ENCODE measurements at regions not wholly inside any gene's neighbourhood (a gene's known extent, or its start where the extent isn't known, plus 50 kb on each side); places are given as distances from the start of the nearest gene placed in this dataset.

- DNase-seq (ENCODE audit: insufficient read length, low spot score, missing footprints) = no peak
- H3K36me3 ChIP-seq (ENCODE audit: insufficient read depth, low read length) = no peaks in the 10 kb centered on the region
- no peak overlapping the region for H3K4me2 ChIP-seq (ENCODE audit: insufficient read depth, low read length)
- no peaks in the 10 kb centered on the region for H3K9me3 ChIP-seq (ENCODE audit: low read depth, low read length)
- no peaks in the 10 kb centered on the region for H4K20me1 ChIP-seq (ENCODE audit: insufficient read depth, low read length)
- H3K27me3 ChIP-seq (ENCODE audit: insufficient read depth, low read length) = no peaks in the 10 kb centered on the region
- TF ChIP-seq CTCF (IDR thresholded peaks at IDR 0.05; ENCODE audit: extremely low read depth, low read depth, low read length) = no peak
- no peaks in the 10 kb centered on the region for H3K79me2 ChIP-seq (ENCODE audit: insufficient read depth, low read length)
- H3K4me3 ChIP-seq (ENCODE audit: insufficient read depth, low read length) = no peak overlapping the region
- H3K27ac ChIP-seq (ENCODE audit: low read depth, low read length) = no peak overlapping the region
- no peaks in the 10 kb centered on the region for H3K4me1 ChIP-seq (ENCODE audit: insufficient read depth, low read length)
- no peak overlapping the region for H2AFZ ChIP-seq (ENCODE audit: low read length)
Measured at GRCh38 chr20:22667198-22667597, 82.8 kb upstream of the FOXA2 start.

DNA sequence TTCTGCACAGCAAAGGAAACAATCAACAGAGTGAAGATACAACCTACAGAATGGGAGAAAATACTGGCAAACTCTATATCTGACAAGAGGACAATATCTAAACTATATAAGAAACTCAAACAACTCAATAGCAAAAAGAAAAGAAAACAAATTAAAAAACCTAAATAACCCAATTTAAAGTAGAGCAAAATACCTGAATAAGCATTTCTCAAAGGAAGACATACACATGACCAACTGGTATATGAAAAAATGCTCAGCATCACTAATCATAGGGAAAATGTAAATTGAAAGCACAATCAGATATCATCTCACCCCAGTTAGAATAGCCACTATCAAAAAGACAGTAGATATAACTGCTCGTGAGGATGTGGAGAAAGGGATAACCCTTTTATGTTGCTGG lies 87.8 kb upstream of the FOXA2 start:
- Histone ChIP-seq H3K4me1 (ENCODE audit: insufficient read depth, low read length) (no peaks in the 10 kb centered on the region), H3K4me3 (ENCODE audit: insufficient read depth, low read length) (no peak overlapping the region), H3K27me3 (ENCODE audit: insufficient read depth, low read length) (no peaks in the 10 kb centered on the region), H4K20me1 (ENCODE audit: insufficient read depth, low read length) (no peaks in the 10 kb centered on the region), H3K27ac (ENCODE audit: low read depth, low read length) (no peak overlapping the region), H2AFZ (ENCODE audit: low read length) (no peak overlapping the region), H3K36me3 (ENCODE audit: insufficient read depth, low read length) (no peaks in the 10 kb centered on the region), H3K4me2 (ENCODE audit: insufficient read depth, low read length) (no peak overlapping the region), H3K9me3 (ENCODE audit: low read depth, low read length) (no peaks in the 10 kb centered on the region), H3K79me2 (ENCODE audit: insufficient read depth, low read length) (no peaks in the 10 kb centered on the region)
- no peak for DNase-seq (ENCODE audit: insufficient read length, low spot score, missing footprints)
- TF ChIP-seq CTCF (IDR thresholded peaks at IDR 0.05; ENCODE audit: extremely low read depth, low read depth, low read length) = no peak

- Histone ChIP-seq H4K20me1 (ENCODE audit: insufficient read depth, low read length) (no peaks in the 10 kb centered on the region), H2AFZ (ENCODE audit: low read length) (no peak overlapping the region), H3K36me3 (ENCODE audit: insufficient read depth, low read length) (no peaks in the 10 kb centered on the region), H3K79me2 (ENCODE audit: insufficient read depth, low read length) (no peaks in the 10 kb centered on the region), H3K27me3 (ENCODE audit: insufficient read depth, low read length) (no peaks in the 10 kb centered on the region), H3K4me3 (ENCODE audit: insufficient read depth, low read length) (no peak overlapping the region), H3K4me1 (ENCODE audit: insufficient read depth, low read length) (no peaks in the 10 kb centered on the region), H3K27ac (ENCODE audit: low read depth, low read length) (no peak overlapping the region), H3K4me2 (ENCODE audit: insufficient read depth, low read length) (no peak overlapping the region), H3K9me3 (ENCODE audit: low read depth, low read length) (no peaks in the 10 kb centered on the region)
- no peak for DNase-seq (ENCODE audit: insufficient read length, low spot score, missing footprints)
- no peak for TF ChIP-seq CTCF (IDR thresholded peaks at IDR 0.05; ENCODE audit: extremely low read depth, low read depth, low read length)
Measured at GRCh38 chr20:22673467-22673866, 89.1 kb upstream of the FOXA2 start.

GRCh38 chr20:22675341-22675740 lies 91.0 kb upstream of the FOXA2 start:
- Histone ChIP-seq H2AFZ (ENCODE audit: low read length) (no peak overlapping the region), H3K36me3 (ENCODE audit: insufficient read depth, low read length) (no peaks in the 10 kb centered on the region), H3K27ac (ENCODE audit: low read depth, low read length) (no peak overlapping the region), H3K4me2 (ENCODE audit: insufficient read depth, low read length) (no peak overlapping the region), H3K4me3 (ENCODE audit: insufficient read depth, low read length) (no peak overlapping the region), H3K9me3 (ENCODE audit: low read depth, low read length) (no peaks in the 10 kb centered on the region), H4K20me1 (ENCODE audit: insufficient read depth, low read length) (no peaks in the 10 kb centered on the region), H3K79me2 (ENCODE audit: insufficient read depth, low read length) (no peaks in the 10 kb centered on the region), H3K27me3 (ENCODE audit: insufficient read depth, low read length) (no peaks in the 10 kb centered on the region), H3K4me1 (ENCODE audit: insufficient read depth, low read length) (no peaks in the 10 kb centered on the region)
- no peak for TF ChIP-seq CTCF (IDR thresholded peaks at IDR 0.05; ENCODE audit: extremely low read depth, low read depth, low read length)
- no peak for DNase-seq (ENCODE audit: insufficient read length, low spot score, missing footprints)

Measured in osteoblast (primary cell).